Kidney (tissue), 13 donors: ENCODE measurements at regions not wholly inside any gene's neighbourhood (a gene's known extent, or its start where the extent isn't known, plus 50 kb on each side); places are given as distances from the start of the nearest gene placed in this dataset.

Experiments
- DNase-seq, 5 donors: peaks; one replicate each; pipeline ENCODE4 v3.0.0-alpha.2; 2013 to 2020
- FAIRE-seq: peaks from 2 replicates; lab custom pipeline; 2012; peaks lifted over from hg19 to GRCh38; lab: Jason Lieb, UNC
- H3K27ac ChIP-seq, 2 donors: one replicate each; pipeline ENCODE4 v1.7.0; 2013; ENCODE audit warnings: low read depth in 2 of 2, low read length in 2 of 2, inconsistent platforms in 1 of 2
- H3K27me3 ChIP-seq: one replicate; pipeline ENCODE4 v1.7.1; 2013; ENCODE audit warnings: low read length, inconsistent platforms; ENCODE audit not compliant: control insufficient read depth, insufficient read depth
- H3K36me3 ChIP-seq, 3 donors: one replicate each; pipeline versions ENCODE4 v1.7.0 to v1.7.1; 2013; ENCODE audit warnings: low read length in 3 of 3, control low read depth in 1 of 3, inconsistent platforms in 1 of 3; ENCODE audit not compliant: insufficient read depth in 3 of 3, control insufficient read depth in 2 of 3
- H3K4me1 ChIP-seq, 3 donors: one replicate each; pipeline versions ENCODE4 v1.7.0 to v1.7.1; 2013; ENCODE audit warnings: low read length in 3 of 3, inconsistent platforms in 1 of 3, low read depth in 1 of 3; ENCODE audit not compliant: control insufficient read depth in 2 of 3, insufficient read depth in 2 of 3
- H3K4me3 ChIP-seq, 3 donors: one replicate each; pipeline versions ENCODE4 v1.7.0 to v1.8.1; 2013; ENCODE audit warnings: low read length in 3 of 3, control low read depth in 1 of 3, inconsistent platforms in 1 of 3
- H3K9ac ChIP-seq, 3 donors: one replicate each; pipeline versions ENCODE4 v1.7.0 to v1.7.1; 2013; ENCODE audit warnings: low read length in 3 of 3, control low read depth in 1 of 3, inconsistent platforms in 1 of 3
- H3K9me3 ChIP-seq, 3 donors: one replicate each; pipeline versions ENCODE4 v1.7.0 to v1.7.1; 2013; ENCODE audit warnings: low read length in 3 of 3, control low read depth in 1 of 3, inconsistent platforms in 1 of 3; ENCODE audit not compliant: control insufficient read depth in 2 of 3, insufficient read depth in 1 of 3
- CTCF ChIP-seq: IDR thresholded peaks from 3 replicates; pipeline ENCODE4 v1.5.1; 2012; ENCODE audit warnings: mild to moderate bottlenecking, moderate library complexity, borderline replicate concordance; ENCODE audit not compliant: insufficient read depth; ENCODE audit errors: extremely low read depth
- intact Hi-C: fragments of 100-400 bp; cut with DNase I; formaldehyde crosslinking; loops from one replicate; pipeline ENCODE4 v1.11.1; 2022
- donor health status: control.
- donor health status: control.
- donor health status: control.
- donor health status: control.
- donor health status: control.
- donor health status: DM: yes; HTN: yes; CAD: no.
- donor health status: Normal renal cell carcinoma (clear cell type).

DNA sequence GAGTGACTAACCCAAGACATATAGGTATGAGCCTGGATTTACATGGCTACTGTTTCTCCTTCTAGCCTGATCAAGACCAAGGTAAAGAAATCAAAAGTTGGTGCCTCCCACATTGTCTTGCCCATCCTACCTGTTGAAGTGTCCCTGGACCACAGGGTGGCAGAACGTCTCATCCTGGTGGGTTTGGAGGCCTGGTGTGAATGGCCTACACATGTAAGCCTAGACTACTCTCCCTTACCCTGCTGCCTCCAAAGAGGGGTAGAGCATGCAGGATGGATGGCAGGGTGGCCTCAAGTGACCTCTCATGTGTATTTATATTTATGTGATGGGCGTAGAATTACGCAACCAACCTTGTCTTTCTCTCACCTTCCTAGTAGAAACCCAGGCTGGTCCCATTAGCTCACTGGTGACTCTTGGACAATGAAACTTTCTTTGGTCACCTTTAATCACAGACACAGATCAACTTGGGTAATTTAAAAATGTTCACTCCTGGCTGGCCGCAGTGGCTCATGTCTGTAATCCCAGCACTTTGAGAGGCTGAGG is 73.3 kb upstream of the SOD3 start:
- no peaks in the 10 kb centered on the region for H3K9me3 ChIP-seq
- H3K4me1 ChIP-seq = no peaks in the 10 kb centered on the region
- FAIRE-seq (no peak), DNase-seq (no peak)
- H3K4me3 ChIP-seq = no peak overlapping the region
- intact Hi-C loops = no loop called here
- no peaks in the 10 kb centered on the region for H3K36me3 ChIP-seq
- TF ChIP-seq CTCF = no peak
- no peaks in the 10 kb centered on the region for H3K27me3 ChIP-seq
- no peak overlapping the region for H3K9ac ChIP-seq
- H3K27ac ChIP-seq = no peak overlapping the region

- DNase-seq (peak in 2 of 5 donors; percentile 33 to 73), FAIRE-seq (no peak)
- H3K4me3 ChIP-seq = no peak overlapping the region
- H3K36me3 ChIP-seq = no peaks in the 10 kb centered on the region
- H3K9ac ChIP-seq = no peak overlapping the region
- TF ChIP-seq CTCF = no peak
- H3K4me1 ChIP-seq = no peaks in the 10 kb centered on the region
- no peaks in the 10 kb centered on the region for H3K9me3 ChIP-seq
- no peak overlapping the region for H3K27ac ChIP-seq
- intact Hi-C loops = no loop called here
- H3K27me3 ChIP-seq = no peaks in the 10 kb centered on the region
These were observed 67.8 kb upstream of the SOD3 start for GRCh38 chr4:24727390-24728224.

- intact Hi-C loops = no loop called here
- Histone ChIP-seq H3K9me3 (no peaks in the 10 kb centered on the region), H3K27me3 (no peaks in the 10 kb centered on the region), H3K36me3 (no peaks in the 10 kb centered on the region), H3K27ac (no peak overlapping the region), H3K9ac (no peak overlapping the region), H3K4me1 (no peaks in the 10 kb centered on the region), H3K4me3 (no peak overlapping the region)
- FAIRE-seq (no peak), DNase-seq (no peak)
- no peak for TF ChIP-seq CTCF
These were observed 66.1 kb upstream of the SOD3 start for GRCh38 chr4:24729119-24729730.
